ENCODE measurements at regions not wholly inside any gene's neighbourhood (a gene's known extent, or its start where the extent isn't known, plus 50 kb on each side); places are given as distances from the start of the nearest gene placed in this dataset.

GRCh38 chr4:64784125-64784524 is 374.9 kb upstream of the TECRL start:
- TF ChIP-seq FOXM1 (IDR thresholded peaks at IDR 0.05; ENCODE audit: borderline replicate concordance) (no peak), ELF4 (IDR thresholded peaks at IDR 0.05) (no peak), SUZ12 (IDR thresholded peaks at IDR 0.05) (no peak), ZNF384 (IDR thresholded peaks at IDR 0.05) (no peak)
